Retinal pigment epithelial cell (primary cell): ENCODE measurements at regions not wholly inside any gene's neighbourhood (a gene's known extent, or its start where the extent isn't known, plus 50 kb on each side); places are given as distances from the start of the nearest gene placed in this dataset.

Experiments used
- DNase-seq: peaks from one replicate; pipeline ENCODE4 v3.0.0-alpha.2; 2010; ENCODE audit warnings: low read depth
- H3K4me3 ChIP-seq: 2 replicates; pipeline ENCODE4 v1.5.1; 2011; ENCODE audit warnings: mild to moderate bottlenecking, low read length, control low read depth, moderate library complexity
- CTCF ChIP-seq: conservative IDR thresholded peaks from 2 replicates; pipeline ENCODE4 v1.5.1; 2011; ENCODE audit warnings: low read depth, low read length, control low read depth, inconsistent platforms

DNA sequence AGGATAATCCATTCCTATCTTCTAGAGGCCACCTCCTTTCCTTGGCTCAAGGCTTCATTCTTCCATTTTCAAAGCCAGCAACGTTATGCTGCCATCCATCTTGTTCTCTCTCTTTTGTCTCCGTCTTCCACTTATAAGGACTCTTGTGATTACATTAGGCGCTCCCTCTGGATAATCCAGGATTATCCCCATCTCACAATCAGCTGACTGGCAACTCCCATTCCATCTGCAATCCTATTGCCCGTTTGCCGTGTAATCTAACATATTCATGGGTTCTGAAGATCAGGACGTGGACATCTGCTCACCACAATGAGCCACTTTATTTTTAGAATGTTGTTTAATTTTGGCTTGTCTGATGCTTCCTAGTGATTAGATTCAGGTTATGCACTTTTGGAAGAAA lies 89.3 kb downstream of the EBNA1BP2 start:
- no peak for TF ChIP-seq CTCF
- peak; percentile 58 for DNase-seq
- no peak overlapping the region for H3K4me3 ChIP-seq

GRCh38 chr1:43077273-43077672 lies 94.8 kb downstream of the EBNA1BP2 start:
- DNase-seq, result no peak
- TF ChIP-seq CTCF, result no peak
- no peak overlapping the region for H3K4me3 ChIP-seq

GRCh38 chr1:43074709-43075108 lies 97.4 kb downstream of the EBNA1BP2 start:
- no peak for TF ChIP-seq CTCF
- no peak for DNase-seq
- no peak overlapping the region for H3K4me3 ChIP-seq

GRCh38 chr1:43074244-43074643 lies 97.8 kb downstream of the EBNA1BP2 start:
- DNase-seq, result no peak
- peak; percentile 47 for TF ChIP-seq CTCF

DNA sequence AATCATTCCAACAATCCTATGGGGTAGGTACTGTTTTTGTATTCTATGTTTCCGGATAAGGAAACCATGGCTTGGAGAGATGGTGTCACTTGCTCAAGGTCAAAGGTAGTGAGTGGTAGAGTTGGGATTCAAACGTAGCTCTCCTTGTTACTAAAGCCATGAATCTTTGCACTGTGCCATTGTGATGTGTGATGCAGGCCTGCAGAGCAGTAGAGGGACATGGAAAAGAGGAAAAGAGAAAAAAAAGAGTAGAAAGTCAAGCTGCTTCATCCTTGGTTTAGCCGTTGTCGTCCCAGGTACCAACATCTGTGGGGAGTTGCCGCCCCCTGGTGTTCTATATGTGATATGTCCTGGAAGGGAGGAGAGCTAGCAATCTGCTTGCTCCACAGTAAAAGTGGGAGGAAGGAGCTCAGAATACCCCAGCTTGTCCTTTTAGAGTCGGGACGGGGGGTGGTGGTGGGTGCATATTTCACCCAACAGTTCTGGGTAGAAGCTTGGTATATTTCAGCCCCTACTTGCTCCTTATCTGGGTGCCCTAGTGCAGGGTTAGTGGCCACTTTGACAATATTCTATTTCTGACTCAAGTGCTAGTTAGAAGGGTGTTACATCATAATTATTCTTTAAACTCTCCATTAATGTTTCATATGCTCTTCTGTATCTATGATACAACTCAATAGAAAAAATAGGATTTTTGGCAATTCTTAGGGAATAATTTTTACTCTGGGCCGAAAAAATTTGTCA lies 98.4 kb downstream of the EBNA1BP2 start:
- no peak for DNase-seq
- H3K4me3 ChIP-seq, result no peak overlapping the region
- TF ChIP-seq CTCF, result peak; percentile 79

More at GRCh38 chr1:43074244-43074643, 97.8 kb downstream of the EBNA1BP2 start:
- H3K4me3 ChIP-seq, result no peak overlapping the region

- no peak for TF ChIP-seq CTCF
- no peak for DNase-seq
- H3K4me3 ChIP-seq, result no peak overlapping the region
Observed at GRCh38 chr1:43072314-43072713, 99.8 kb downstream of the EBNA1BP2 start.

DNA sequence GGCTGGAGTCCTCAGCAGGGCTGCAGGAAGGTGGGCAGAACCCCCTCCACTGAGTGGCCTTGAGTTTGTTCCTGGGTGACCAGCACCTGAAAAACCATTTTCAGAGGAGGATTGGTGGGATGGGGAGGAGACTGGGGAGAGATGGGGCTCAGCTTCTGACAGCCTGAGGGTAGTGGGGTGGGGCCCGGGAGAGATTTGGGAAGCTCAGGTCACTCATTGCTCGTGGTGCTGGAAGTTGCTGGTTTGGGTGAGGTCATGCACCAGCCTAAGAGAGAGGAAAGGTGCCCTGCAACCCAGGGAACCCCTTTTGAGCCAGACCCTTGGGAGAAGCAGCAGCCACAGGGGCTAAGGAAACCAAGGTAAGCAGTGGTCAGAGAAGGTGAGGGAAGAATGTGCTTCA lies 100.8 kb downstream of the EBNA1BP2 start:
- no peak for DNase-seq
- no peak for TF ChIP-seq CTCF
- no peak overlapping the region for H3K4me3 ChIP-seq
